ENCODE measurements at regions not wholly inside any gene's neighbourhood (a gene's known extent, or its start where the extent isn't known, plus 50 kb on each side); places are given as distances from the start of the nearest gene placed in this dataset.
"Not testable (repeated sequence)": the region's sequence is repeated elsewhere in the genome, so short reads cannot be mapped to it uniquely, and the experiment has no call there.

DNA sequence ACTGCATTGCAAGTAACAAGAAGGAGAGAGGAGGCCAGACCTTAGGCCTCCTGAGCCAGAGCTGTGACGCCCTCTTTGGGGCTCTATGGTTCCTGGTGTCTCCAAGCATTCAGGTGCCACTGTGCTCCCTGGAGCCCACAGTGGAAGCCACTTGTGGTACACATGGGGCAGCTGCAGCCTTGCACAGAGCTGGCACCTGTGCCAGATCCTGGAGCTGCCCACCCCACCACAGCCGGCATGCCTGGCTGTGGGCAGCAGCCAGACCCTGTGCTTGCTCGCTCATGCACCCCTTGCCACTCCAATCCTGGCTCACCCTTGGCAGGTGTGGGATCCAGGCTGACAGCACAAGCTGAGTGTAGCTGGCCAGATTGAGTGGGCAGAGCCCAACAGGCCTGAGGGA lies 173.8 kb upstream of the SMIM30 start:
- DNase-seq, result no peak

DNA sequence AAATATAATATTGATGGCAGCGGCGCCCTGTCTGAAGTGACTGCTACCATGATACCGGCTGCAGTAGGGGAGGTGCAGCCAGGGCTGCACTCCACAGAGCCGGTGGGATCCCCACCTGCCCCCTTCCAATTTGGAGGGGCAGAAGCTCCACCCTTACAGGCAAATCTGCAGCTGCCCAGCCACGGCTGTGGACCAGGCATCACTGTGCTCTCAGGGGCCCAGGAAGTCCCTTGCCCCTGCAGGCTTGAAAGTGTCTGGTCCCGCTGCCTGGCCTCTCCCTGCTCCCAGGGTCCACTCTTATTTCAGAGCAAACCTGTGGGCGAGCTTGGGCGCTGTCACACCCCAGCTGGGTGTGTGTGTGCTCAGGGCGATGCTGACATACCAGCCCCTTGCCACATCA lies 172.7 kb upstream of the SMIM30 start:
- no peak for DNase-seq

DNA sequence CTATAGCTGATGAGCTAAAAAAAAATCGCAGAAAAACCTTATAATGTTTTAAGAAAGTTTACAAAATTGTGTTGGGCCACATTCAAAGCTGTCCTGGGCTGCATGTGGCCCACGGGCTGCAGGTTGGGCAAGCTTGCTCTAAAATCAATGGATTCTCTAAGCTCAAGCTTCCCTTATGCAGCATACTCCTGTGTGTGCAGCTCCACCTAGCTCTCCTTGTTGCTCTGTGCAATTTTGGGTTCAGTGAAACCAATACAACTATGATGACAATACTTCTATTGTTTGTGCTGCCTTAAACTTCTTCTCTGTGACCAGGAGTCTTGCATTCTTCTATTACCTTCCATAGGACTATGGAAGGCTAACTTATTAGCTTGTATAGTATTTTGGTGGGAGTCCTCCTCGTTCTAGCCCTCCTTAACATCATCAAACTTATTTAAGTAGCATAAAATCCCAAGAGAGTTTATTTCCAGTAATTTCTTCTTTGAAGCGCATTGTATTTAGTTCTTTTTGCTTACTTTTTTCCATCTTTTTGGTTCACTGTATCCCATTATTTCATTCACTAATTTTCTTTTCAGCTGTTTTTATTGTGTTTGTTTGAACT lies 170.9 kb upstream of the SMIM30 start:
- DNase-seq, result no peak

DNA sequence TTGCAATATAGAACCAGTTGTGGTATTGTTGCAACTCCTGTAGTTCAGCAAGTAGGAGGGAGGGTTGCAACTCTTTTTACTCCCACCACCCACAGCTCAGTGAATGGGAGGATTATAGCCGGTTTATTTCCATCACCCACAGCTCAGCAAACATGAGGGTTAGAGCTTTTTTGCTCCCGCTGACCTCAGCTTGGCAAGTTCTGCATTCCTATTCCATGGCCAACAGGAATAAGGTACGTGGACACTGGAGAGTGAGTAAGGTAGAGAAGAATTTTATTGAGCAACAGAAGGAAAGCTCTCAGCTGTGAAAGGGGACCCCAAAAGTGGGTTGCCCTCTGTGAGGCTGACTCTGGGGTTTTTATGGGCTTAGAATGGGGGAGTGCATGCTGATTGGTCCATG lies 167.1 kb upstream of the SMIM30 start:
- DNase-seq, result no peak

DNA sequence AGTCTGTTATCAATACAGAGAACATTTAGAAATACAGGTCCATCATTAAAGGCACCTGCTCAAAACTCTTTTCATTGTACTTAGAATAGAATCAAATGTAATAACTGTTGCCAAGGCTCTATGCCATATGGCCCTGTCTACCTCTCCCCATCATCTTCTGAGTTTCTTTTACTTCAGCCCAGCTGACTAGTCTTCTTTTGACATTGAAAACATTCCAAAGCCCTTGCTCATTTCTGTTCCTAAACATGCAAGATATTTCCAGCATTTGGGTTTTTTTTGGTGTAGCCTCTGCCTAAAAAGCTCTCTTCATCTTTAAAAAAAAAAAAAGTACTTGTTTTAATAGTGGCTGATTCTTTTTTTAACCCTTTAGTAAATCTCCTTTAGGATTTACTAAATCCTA lies 165.5 kb upstream of the SMIM30 start:
- no peak for DNase-seq

DNA sequence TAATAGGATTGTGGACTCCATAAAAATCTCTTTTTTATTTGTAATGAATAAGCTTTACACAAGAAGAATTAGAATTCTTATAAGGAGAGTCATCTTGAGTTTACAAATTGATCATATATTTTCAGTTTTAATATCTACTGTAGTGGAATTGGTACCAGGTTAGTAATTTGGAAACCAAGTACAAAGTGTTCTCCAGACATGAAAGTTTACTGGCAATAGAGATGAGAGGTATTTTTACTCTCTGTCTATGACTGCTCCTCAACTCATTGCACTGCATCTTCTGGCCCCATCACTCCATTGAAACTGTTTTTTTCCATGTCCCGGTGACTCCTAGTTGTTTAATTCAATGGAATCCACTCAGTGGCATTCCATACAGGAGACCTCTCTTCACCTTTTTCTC lies 164.5 kb upstream of the SMIM30 start:
- no peak for DNase-seq

DNA sequence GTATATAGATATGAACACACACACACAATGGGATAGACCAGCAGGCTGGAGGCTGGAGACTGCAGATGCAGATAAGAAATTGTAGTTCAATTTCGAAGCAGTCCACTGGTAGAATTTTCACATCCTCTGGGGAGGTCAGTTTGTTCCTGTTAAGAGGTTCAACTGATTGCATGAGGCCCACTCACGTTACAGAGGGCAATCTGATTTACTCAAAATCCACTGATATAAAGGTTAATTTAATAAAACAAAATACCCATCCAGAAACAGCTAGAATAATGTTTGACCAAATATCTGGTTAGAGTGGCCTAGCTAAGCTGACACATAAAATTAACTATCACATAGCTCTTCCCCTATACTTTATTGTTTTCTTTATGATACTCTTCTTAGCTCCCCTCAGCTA lies 162.9 kb upstream of the SMIM30 start:
- DNase-seq, result no peak

DNA sequence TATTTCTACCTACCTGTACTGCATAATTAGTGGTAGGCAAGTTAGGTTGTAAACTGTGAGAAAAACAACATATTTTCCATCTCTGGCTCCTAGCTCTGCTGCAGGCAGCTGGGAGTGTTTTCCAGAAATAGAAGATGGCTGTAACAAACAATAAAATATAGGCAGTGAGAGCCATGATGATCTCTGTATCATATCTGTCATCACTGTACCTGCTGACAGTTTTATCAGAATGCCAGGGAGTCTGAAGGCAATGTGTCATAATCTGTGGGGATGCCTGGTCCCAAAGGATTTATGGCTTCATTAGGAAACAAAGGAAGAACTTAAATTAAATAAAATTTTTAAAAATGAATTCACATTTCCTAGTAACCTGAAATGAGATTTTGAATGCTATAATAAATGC lies 160.9 kb upstream of the SMIM30 start:
- DNase-seq, result no peak

DNA sequence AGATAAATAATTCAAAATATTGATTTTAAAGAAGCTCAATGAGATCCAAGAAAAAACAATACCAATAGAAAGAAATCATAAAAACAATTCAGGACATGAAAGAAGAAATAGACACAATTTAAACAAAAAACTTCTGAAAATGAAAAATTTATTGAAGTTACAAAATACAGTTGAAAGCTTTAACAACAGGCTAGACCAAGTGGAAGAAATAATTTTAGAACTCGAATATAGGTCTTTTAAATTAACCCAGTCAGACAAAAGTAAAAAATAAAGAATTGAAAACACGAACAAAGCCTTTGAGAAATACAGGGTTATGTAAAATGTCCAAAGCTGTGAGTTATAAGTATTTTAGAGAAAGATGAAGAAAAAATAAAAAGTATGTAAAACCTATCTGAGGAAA lies 152.4 kb upstream of the SMIM30 start:
- no peak for DNase-seq

DNA sequence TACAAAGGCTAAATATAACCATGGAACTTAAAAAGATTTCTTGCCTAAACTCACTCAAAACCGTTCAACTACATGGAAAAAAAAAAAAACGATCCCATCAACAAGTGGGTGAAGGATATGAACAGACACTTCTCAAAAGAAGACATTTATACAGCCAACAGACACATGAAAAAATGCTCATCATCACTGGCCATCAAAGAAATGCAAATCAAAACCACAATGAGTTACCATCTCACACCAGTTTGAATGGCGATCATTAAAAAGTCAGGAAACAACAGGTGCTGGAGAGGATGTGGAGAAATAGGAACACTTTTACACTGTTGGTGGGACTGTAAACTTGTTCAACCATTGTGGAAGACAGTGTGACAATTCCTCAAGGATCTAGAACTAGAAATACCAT lies 151.2 kb upstream of the SMIM30 start:
- not testable (repeated sequence) for DNase-seq

DNA sequence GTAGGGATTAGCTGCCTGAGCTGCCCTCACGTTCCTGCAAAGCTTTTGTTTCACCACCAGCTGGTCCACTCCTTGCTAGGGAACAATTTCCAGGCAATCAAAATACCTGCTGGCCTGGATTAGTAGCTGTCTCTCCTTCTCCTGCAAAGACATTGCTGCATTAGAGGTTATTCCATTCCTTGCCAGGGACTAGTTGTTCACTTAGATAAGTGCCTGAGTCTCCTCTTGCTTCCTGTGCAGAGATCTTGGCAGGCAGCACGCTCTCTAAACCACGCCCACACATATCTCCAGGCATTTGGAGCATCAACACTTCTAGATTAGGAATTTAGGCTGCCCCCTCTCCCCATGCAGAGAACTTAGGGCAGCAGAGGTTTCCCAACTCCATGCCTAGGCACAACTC lies 150.4 kb upstream of the SMIM30 start:
- DNase-seq, result no peak

DNA sequence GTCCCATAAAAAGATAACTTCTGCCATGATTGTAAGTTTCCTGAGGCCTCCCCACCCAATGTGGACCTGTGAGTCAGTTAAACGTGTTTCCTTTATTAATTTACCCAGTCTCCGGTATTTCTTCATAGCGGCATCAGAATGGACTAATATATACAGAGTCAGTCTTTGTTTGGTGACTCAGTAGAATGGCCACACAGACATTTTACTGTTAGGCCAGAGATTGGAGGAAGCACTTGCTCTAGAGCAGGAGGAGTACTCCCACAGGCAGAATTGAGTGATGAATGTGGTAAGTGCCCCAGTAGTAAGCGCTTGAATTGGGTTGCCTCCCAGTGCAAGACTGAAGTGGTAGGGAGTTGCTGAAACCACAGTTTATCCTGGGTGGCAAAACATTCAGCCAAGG lies 149.5 kb upstream of the SMIM30 start:
- DNase-seq, result no peak

DNA sequence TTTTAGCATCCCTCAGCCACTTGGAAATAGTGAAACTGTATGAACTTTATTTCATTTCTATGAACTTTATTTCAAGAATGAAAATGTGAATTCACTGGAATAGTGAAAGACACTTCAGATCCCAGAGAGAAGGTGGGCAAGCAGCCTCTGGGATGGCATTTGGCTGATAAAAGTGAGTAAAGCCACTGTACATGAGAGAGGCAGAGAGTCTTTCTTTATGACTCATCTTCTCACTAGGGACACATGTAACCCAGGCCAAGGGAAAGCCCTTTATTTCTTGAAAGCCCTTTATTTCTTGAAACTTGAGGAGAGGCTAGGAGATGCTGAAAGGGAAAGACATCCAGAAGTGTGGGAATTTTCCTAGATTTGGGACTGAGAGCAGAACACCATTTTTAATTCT lies 148.9 kb upstream of the SMIM30 start:
- no peak for DNase-seq

DNA sequence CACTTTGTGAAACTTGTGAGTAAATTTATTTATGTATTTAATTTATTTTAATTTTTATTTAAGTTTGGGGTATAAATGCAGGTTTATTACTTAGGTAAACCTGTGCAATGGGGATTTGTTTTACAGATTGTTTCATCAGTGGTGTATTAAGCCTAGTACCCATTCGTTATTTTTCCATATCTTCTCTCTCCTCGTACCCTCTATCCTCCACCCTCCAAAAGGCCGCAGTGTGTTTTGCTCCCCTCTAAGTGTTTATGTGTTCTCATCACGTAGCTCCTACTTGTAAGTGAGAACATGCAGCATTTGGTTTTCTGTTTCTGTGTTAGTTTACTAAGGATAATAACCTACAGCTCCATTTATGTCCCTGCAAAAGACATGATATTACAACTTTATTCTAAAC lies 145.4 kb upstream of the SMIM30 start:
- DNase-seq, result no peak

DNA sequence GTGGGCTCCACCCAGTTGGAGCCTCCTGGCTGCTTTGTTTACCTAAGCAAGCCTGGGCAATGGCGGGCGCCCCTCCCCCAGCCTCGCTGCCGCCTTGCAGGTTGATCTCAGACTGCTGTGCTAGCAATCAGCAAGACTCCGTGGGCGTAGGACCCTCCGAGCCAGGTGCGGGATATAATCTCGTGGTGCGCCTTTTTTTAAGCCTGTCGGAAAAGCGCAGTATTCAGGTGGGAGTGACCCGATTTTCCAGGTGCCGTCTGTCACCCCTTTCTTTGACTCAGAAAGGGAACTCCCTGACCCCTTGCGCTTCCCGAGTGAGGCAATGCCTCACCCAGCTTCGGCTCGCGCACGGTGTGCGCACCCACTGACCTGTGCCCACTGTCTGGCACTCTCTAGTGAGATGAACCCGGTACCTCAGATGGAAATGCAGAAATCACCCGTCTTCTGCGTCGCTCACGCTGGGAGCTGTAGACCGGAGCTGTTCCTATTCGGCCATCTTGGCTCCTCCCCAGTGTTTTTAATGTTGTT lies 144.9 kb upstream of the SMIM30 start:
- not testable (repeated sequence) for DNase-seq

DNA sequence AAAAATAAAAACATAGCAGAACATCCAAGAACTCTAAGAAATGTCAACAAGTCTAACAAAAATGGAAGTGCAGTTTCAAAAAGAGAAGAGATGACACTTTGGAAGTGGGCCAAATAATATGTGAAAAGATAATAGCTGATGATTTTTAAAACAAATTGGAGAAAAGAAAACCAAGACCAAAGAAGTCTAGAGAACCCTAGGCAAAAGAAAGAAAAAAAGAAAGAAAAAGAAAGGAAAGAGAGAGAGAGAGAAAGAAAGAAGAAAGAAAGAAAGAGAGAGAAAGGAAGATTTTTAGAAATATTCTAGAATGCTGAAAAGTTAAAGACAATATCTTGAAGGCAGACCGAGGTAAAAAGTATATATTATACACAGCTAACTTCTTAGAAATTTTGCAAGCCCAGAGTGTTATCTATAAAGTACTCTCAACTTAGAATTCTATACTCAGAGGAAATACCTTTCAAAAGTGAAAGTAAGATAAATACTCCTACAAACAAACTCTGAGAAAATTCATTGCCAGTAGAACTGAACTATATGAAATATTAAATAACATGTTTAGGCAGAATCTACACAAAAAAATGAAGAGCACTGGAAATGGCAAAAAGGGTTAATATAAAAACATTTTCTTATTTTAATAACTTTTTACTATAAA lies 138.7 kb upstream of the SMIM30 start:
- DNase-seq, result no peak

DNA sequence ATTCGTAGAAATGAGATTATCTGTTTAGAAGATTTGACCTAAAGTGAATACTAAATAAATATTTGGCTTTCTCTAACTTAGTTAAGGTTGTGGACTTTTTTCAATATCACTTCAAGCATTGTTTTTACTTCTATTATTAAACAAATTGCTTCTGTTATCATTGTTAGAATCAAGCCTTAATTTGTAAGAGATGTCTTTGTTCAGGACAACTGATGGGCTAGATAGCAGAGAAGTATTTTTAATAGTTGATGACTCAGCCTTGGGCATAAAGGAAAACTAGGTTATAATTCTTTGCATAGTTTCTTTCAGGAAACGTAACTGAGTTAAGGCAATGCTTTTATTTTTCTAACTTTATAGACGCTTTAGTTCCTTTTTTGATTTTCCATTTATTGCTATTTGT lies 128.8 kb upstream of the SMIM30 start:
- no peak for DNase-seq

DNA sequence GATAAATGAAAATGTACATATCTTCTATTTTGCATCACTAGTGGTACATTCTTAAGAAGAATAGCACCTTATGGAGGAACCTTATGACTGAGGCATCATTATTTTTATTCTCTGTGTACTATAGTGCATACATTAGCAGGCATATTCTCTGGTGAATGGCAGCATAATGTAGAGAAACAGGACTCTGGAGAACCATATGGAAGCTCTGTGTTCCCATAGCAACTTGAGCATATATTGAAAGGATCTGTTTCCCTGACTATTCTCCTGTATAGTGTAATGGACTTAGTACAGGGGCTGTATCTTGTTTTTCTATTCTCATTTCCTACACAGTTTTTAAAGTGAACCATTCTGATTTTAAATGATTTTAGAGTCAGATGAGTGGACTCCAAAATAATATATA lies 128.4 kb upstream of the SMIM30 start:
- DNase-seq, result no peak

DNA sequence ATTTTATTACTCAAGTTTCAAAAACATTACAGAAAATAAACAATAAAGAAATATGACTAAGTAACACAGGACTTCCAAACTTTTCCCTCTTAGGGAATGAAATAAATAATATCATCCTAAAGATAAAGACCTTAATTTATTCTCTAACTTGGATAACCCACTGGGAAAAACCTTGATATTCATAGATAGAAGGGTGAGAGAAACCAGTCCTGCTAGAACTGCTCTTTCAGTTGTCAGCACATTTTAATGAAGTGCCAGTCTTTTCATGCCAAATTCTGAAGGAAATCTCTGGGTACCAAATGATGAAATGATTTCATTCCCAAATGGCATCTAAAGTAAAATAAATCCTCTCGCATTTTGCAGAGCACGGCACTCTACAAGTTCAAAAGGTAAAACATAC lies 114.5 kb upstream of the SMIM30 start:
- no peak for DNase-seq

DNA sequence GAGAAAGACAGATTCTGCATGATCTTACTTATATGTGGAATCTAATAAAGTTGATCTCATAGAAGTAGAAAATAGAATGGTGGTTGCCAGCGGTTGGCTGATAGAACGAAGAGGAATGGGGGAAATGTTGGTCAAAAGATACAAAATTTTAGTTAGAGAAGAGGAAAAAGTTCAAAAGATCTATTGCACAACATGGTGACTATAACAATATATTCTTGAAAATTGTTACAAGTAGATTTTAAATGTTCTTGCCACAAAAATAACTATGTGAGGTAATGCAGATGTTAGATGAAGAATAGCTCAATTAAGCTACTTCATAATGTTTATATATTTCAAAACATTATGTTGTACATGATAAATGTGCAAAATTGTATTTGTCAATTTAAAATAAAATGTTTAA lies 112.3 kb upstream of the SMIM30 start:
- DNase-seq, result no peak

DNA sequence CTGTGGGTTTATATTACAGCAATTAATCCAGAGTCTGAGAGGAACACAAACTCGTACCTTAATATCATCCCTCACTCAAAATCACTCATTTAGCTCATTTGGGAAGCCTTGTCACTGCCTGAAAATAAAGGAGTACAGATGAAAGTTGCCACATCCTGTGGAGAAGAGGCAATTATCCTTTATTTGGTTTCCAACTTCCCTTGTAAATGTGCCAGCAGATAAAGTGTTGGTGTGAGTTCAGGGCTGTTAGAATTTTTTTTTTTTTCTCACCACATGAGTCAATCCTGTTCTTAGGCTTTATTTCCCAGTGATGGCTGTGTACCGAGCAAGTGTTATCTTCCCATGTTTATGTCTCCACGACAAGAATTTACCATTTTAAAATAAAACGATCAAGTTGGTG lies 99.0 kb upstream of the SMIM30 start:
- DNase-seq, result no peak

DNA sequence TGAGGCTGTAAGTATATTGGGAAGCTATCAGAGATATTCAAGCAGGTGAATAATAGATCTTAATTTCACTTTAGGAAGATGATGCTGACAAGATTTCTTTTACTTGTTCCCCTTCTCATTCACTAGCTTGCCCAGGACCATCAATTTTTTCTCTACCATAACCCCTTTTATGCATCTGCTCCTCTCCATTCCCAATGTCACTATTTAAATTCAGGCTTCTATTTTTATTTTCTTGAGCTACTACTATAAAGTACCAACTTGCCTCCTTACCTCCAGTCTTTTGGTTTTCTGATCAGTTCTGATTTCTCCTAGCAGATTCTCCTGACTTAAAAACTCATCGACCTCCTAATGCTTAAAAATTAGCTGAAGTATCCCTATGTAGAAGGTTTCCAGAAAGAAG lies 97.7 kb upstream of the SMIM30 start:
- DNase-seq, result no peak

DNA sequence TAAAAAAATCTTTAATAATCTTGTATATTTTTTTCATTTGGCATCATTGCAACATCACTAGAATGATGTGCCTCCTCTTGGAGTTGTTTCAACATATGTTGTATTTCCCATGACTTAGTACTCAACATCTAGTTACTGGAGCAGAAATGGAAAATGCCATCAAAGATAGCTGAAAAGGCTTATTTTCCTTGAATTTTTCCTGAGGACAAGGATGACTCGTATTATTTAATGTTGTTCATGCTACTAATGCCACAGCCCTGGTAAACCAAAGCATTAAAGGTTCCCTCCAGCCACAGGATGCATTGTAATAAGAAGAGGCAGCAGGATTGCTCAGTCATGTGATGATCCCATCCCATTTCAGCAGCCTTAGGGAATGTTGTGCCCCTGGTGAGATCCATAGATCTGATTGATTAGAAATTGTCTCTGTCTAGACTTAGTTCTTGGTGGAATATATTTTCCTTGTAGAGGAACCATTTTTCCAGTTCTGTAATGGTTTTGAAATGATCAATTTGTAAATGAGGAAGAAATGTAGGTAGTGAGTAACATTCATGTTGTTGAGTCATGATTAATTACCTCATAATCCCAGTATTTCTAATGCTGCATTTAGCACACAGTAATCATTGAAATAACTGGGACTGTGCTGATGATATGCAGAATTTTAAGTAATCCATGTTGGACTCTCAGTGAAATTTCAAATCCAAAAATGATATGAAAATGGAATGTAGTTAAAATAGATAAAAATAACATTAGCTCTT lies 91.3 kb upstream of the SMIM30 start:
- no peak for DNase-seq

DNA sequence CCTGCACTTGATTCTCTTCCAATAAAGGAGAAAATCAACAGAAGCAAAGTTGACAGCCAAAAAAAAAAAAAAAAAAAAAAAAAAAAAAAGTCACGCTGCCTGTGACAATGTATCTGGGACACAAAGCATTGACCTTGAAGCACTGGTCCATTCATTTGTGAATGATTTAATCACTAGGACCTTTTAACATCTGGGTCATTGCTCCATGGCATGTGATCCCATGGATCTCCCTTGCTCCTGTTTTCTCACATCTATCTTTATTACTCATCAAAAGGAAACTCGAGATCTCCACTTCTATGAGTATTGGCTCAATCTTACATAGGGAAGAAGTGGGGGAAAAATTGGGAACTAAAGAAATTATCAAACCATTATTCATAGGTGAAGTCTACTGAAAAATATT lies 89.6 kb upstream of the SMIM30 start:
- DNase-seq, result no peak

All from stimulated activated CD4-positive, alpha-beta T cell treated with anti-CD3 and anti-CD28 coated beads, Interleukin-15, amount 100 ng/mL, for 24 hours (primary cell).